ENCODE measurements at regions not wholly inside any gene's neighbourhood (a gene's known extent, or its start where the extent isn't known, plus 50 kb on each side); places are given as distances from the start of the nearest gene placed in this dataset.
A peak's percentile ranks its signal among the peaks of the same experiment; 100 is the strongest.

DNA sequence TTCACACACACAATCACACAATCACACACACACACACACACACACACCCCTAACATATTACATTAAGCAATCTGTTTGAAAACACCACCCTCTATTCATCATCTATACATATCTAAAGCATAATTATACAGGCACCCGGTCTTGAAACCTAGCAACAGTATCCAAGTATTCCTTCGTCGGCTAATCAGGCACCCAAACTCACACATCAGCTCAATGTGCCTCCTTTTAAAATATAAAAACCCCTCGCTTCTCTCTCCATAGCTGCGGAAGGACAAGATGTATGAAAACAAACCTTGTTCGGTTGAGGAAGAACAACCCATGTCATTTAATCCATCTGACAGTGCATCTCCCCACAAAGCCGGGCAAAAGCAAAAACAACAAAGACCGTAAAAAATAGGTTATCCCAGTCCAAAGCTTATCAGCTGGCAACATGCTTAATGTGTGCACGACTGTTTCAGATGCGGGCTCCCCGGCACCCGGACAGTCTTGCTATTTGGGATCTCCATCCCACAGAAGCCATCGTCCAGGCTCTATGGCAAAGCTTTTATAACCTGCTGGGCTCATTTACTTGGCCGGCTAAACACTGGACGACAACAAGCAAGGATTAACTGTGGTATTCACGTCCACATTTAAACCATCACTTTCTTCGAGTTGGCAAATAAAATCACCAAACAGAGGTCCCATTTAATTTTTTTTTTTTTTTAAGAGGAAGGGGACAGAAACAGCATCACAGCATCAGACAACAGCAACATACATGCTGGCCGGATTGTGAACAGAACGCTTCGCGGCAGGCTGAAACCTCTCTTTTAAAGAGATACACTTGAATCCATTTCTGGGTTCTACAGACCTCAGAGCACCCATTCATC, 365.5 kb downstream of the SHANK2 start:
- H3K9me3 Mint-ChIP-seq = peaks cover 5 to 6% of the 10 kb centered on the region in 2 experiments; a peak in 3 of 5 replicates
- no peak overlapping the region for H3K14ac ChIP-seq (ENCODE audit: insufficient read depth, low read length)
- no peaks in the 10 kb centered on the region for H3K9me3 ChIP-seq (ENCODE audit: control insufficient read depth, low read depth, low read length)
- H2AFZ ChIP-seq (ENCODE audit: low read length) = no peak overlapping the region
- H3T11ph ChIP-seq (ENCODE audit: low read length) = no peak overlapping the region
- H3K79me1 ChIP-seq (ENCODE audit: insufficient read depth, low read depth, low read length, poor library complexity, severe bottlenecking) = no peaks in the 10 kb centered on the region
- H3K4me3 Mint-ChIP-seq = no peak overlapping the region
- no peaks in the 10 kb centered on the region for H3K4me1 ChIP-seq (ENCODE audit: insufficient read depth, low read length)
- no peaks in the 10 kb centered on the region for H3K79me2 ChIP-seq (ENCODE audit: insufficient read depth, low read length)
- no peak overlapping the region for H2BK120ac ChIP-seq (ENCODE audit: low read depth, low read length, poor library complexity, severe bottlenecking)
- no peak overlapping the region for H4K5ac ChIP-seq (ENCODE audit: insufficient read length, low read depth, low read length)
- no peaks in the 10 kb centered on the region for H4K20me1 ChIP-seq (ENCODE audit: control insufficient read depth, insufficient read depth, insufficient read length)
- DNase-seq = no peak
- H3K4me1 Mint-ChIP-seq = peaks cover 26 to 37% of the 10 kb centered on the region in 2 experiments
- H2BK12ac ChIP-seq (ENCODE audit: insufficient read length, low read depth, low read length) = no peak overlapping the region
- no CpG with 5 or more reads among the region's 21 CpGs for WGBS (ENCODE audit: extremely low coverage, insufficient read length, low lambda C conversion rate)
- no peak overlapping the region for H2AK5ac ChIP-seq (ENCODE audit: insufficient read length, low read length)
- no peak overlapping the region for H3K4me2 ChIP-seq (ENCODE audit: insufficient read depth, insufficient read length, low read length)
- H2BK15ac ChIP-seq (ENCODE audit: low read depth, low read length) = no peak overlapping the region
- H3K23me2 ChIP-seq (ENCODE audit: insufficient read length, low read depth, low read length, poor library complexity, severe bottlenecking) = no peaks in the 10 kb centered on the region
- no peak overlapping the region for H3K9ac ChIP-seq (ENCODE audit: extremely low read depth, insufficient read length, low read length)
- no peak overlapping the region for H2BK20ac ChIP-seq (ENCODE audit: low read depth, low read length, poor library complexity, severe bottlenecking)
- peak overlapping the region in 1 of 3 experiments; percentile 48; a peak in 2 of 7 replicates for H3K27ac Mint-ChIP-seq
- H3K27me3 ChIP-seq (ENCODE audit: insufficient read depth, low read length) = no peaks in the 10 kb centered on the region
- TF ChIP-seq, protein P1, sequence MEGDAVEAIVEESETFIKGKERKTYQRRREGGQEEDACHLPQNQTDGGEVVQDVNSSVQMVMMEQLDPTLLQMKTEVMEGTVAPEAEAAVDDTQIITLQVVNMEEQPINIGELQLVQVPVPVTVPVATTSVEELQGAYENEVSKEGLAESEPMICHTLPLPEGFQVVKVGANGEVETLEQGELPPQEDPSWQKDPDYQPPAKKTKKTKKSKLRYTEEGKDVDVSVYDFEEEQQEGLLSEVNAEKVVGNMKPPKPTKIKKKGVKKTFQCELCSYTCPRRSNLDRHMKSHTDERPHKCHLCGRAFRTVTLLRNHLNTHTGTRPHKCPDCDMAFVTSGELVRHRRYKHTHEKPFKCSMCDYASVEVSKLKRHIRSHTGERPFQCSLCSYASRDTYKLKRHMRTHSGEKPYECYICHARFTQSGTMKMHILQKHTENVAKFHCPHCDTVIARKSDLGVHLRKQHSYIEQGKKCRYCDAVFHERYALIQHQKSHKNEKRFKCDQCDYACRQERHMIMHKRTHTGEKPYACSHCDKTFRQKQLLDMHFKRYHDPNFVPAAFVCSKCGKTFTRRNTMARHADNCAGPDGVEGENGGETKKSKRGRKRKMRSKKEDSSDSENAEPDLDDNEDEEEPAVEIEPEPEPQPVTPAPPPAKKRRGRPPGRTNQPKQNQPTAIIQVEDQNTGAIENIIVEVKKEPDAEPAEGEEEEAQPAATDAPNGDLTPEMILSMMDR (conservative IDR thresholded peaks at IDR 0.05) = no peak
- H3K27me3 Mint-ChIP-seq (ENCODE audit: low read depth) = peaks cover 2% of the 10 kb centered on the region
- H3K18ac ChIP-seq (ENCODE audit: insufficient read length, low read depth, low read length) = no peak overlapping the region
- no peak overlapping the region for H3K27ac ChIP-seq (ENCODE audit: insufficient read length, low read depth, low read length)
- no peak overlapping the region for H2BK5ac ChIP-seq (ENCODE audit: insufficient read length, low read length)
- H3K36me3 Mint-ChIP-seq (ENCODE audit: insufficient read depth in 1 of 3, low read depth in 3 of 3) = peaks cover 15 to 22% (median 18%) of the 10 kb centered on the region in 3 experiments; a peak in 6 of 7 replicates
- no peak overlapping the region for H3K56ac ChIP-seq (ENCODE audit: insufficient read length, low read depth, low read length)
- no peak overlapping the region for H4K91ac ChIP-seq (ENCODE audit: insufficient read length, low read depth, low read length)
- no peak overlapping the region for H3K4ac ChIP-seq (ENCODE audit: low read depth, low read length)
- no peak overlapping the region for H3K23ac ChIP-seq (ENCODE audit: insufficient read length, low read depth, low read length)
- H4K8ac ChIP-seq (replicated peaks; ENCODE audit: insufficient read length, low read depth, low read length) = no peak overlapping the region
